Hepatocyte (in vitro differentiated cells): ENCODE measurements at regions not wholly inside any gene's neighbourhood (a gene's known extent, or its start where the extent isn't known, plus 50 kb on each side); places are given as distances from the start of the nearest gene placed in this dataset.

Source experiments
- CTCF ChIP-seq: fragments of 200-600 bp; sonication (generic); IDR thresholded peaks from 2 replicates; pipeline ENCODE4 v1.5.1; 2016; ENCODE audit warnings: antibody characterized with exemption, mild to moderate bottlenecking; ENCODE audit not compliant: poor library complexity
- EZH2 ChIP-seq: fragments of 200-600 bp; sonication (generic); IDR thresholded peaks from 2 replicates; pipeline ENCODE4 v1.6.1; 2016; ENCODE audit warnings: antibody characterized with exemption, mild to moderate bottlenecking, borderline replicate concordance
- EZH2phosphoT487 ChIP-seq: fragments of 200-600 bp; sonication (generic); IDR thresholded peaks from one replicate; pipeline ENCODE4 v1.6.1; 2018; ENCODE audit warnings: antibody characterized with exemption, mild to moderate bottlenecking, low read depth, moderate library complexity; ENCODE audit not compliant: unreplicated experiment, severe bottlenecking

- TF ChIP-seq CTCF (no peak), EZH2phosphoT487 (no peak), EZH2 (no peak)
Observed at GRCh38 chr20:1779567-1779966, 115.6 kb upstream of the SIRPA start.
